Cerebellar cortex (tissue), 1 donor: ENCODE measurements at regions not wholly inside any gene's neighbourhood (a gene's known extent, or its start where the extent isn't known, plus 50 kb on each side); places are given as distances from the start of the nearest gene placed in this dataset.
A peak's percentile ranks its signal among the peaks of the same experiment; 100 is the strongest.

Experiments used
- DNase-seq: peaks from one replicate; pipeline ENCODE4 v3.0.0-alpha.2; 2015; ENCODE audit warnings: low spot score

DNA sequence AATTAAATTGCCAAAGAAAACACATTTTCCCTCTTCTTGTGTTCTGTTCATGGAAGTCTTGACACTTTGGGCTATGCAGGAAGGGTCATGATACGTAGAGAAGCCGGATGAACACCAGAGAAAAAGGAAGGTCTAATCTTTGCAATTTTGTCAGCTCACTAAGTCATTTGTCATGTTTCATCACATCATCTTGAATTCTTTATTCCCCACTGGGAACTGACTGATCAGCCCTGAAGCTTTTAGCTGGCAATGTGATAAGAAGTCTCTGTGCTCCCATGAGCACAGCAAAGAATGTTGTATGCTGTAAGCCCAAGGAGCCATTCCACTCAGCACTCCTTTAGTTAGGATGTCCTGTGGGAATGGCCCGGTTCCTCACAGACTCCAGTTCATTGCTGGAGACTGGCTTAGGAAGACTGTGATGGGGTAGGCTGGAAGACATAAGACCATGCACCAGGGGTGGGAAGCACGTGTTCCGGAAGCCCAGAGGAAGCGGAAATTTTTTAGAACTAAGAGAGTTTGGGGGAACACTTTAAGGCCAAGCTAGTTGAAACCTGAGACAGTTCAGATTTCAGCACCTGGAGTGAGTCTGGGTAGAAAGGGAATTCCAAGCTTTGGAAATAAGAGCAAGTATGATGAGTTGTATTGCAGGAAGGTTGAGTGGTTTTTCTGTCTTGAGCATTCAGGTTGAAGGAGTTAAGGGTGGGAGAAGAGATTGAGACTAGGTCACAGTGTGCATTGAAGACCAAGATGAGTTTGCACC is 306.7 kb upstream of the MTNR1B start:
- no peak for DNase-seq

DNA sequence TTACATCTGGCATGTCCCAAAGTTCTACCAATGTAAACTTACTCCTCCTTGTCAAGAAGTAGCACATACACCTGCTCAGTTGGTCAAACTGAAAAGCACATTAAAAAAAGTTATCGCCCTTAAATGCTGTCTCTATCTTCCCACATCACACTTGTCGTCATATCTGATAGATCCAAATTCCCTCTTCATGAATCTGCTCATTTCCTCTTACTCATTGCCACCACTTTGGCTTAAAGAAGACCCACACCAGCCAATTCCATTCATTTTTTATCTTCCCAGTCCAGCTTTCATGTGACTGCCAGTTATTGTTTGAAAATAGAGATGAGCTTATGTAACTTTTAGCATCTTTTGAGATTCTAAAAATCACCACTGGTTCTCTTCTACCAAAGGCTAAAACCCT is 305.9 kb upstream of the MTNR1B start:
- DNase-seq, result no peak

DNA sequence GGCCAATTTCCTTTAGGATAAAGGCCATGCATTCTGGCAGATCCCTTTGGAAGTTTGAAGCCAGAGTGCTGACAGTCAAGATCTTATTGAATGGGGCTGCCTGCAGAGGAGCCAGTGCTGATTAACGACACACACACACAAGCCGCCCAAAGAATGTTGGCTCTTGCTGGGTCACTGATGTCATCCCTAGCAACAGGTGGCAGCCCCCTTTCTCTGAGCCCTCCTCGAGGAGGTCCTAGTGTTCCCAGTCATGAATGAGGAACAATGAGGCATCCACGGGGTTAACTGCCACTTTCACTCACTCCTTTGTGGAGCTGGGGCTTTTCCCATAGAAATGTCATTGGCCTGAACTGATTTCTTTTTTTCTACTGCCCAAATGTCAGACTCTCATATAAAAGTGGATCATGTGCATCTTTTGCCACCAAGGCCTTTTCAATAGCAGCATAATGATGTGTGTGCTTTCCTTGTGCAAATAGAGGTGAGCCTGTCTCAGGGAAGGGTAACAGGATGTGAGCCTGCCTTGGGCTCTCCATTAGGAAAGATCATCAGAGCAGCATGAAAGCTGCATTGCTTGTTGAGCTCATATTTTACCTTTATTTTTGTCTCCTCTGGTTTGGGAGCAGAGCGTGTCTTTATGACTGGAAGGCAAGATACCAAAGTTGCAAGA is 301.8 kb upstream of the MTNR1B start:
- peak; percentile 0 for DNase-seq

DNA sequence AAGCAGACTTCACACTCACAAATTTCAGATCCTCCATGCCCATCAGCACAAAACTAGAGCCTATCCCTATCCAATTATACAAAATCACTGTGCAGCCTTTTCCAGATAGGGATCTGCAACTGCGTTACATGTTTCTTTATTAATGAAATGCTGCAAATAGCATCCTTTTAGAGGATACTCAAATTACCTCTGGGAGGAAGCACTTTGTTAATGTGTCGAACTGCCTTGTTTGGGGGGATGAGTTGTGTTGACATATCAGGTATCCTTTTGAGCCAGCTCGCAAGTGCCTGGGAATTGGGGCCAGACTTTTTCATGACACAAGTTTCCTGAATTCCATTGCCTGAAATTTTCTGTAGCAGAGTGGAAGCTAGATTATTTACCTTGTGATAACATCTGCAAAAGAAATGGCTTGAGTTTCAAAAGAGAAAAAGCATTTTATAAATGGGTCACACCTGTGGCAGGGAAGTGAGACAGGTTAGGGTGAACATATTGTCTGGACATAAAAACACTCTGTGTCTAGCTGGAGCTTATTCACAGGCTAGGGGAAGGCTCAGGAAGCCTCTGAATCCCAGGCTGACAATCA is 299.1 kb upstream of the MTNR1B start:
- no peak for DNase-seq

DNA sequence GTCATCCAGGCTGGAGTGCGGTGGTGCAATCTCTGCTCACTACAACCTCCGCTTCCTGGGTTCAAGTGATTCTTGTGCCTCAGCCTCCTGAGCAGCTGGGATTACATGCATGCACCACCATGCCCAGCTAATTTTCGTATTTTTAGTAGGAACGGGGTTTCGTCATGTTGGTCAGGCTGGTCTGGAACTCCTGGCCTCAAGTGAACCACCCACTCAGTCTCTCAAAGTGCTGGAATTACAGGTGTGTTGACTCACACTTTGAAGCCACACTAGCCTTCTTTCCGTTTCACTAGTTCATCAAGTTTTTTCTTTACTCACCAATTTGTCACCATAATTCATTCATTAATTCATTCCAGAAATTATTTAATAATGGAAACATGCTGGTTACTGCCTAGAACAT is 298.4 kb upstream of the MTNR1B start:
- DNase-seq, result no peak

DNA sequence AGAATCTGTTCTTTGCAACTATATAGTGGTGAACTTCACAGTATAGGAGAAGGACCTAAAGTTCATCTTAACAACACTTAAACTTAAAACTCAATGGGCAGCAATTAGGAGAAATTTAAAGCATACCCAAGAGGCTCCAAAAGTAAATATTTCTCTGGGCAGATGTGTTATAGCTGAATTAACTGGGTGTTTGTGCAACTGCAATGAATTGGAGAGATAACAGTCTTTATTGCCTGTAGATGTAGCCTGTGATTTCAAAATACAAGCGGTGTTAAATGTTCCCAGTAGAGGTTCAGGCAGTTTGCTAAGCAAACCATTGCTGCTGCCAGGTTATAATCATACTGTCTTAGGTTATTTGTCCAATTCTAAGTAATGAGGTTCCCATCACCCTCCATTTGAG is 294.1 kb upstream of the MTNR1B start:
- DNase-seq, result no peak

DNA sequence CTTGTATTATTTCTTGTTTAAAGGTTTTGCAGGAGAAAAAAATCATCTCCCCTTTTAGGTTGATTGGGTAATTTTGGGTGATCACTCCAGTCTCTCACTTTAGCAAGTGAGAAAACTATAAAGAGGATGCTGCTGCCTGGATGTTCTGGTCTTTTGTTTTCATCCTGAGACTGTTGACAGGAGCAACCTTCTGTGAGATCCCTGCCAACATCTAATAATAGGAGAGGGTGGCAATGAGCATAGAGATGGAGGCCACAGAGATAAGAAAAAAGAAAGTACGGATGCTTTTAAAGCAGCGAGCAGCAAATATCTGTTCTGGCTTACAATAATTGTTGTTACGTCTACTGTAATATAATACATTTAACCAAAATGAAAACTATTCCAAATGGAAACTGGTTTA is 293.6 kb upstream of the MTNR1B start:
- DNase-seq, result no peak

DNA sequence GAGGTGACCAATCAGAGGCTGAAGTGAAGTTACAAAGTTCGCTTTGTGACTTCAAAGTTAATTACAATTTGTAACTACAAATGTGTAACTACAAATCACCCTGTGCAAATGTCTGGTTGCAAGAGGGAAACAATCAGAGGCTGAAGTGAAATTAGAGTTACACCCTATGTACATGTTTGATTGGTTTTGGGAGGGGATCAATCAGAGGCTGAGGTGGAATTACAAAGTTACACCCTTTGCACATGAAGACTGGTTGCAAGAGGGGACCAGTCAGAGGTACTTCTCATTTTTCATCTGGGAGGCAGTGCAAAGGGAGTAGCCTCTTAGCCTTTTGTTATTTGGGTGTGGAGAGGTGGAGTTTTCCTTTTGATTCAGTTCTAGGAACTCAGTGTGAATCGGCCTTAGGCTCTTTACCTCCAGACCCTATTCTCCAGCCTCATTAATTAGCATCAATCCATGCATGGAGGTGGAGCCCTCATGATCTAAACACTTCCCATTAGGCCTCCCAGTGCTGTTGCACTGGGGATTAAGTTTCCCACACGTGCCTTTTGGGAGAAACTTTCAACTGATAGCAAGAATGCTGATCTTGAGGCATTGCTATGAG is 291.3 kb upstream of the MTNR1B start:
- DNase-seq, result no peak

DNA sequence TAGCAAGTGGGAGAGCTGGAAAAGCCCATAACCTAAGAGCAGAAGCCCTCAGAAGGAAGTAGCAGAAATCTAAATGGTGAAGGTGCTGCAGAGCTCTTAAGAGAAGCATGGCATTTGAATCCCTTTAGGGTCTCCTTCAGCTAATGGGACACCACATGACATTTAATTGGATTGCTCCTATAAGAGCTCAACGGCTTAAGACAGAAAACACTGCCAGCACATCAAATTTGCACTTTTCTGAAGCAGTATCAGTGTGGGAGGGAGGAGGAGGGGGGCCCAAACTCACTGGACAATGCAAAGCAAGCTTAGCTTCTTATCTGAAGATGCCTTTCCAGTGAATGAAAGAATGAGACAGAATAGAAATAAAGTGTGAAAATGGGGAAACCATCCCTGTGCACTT is 287.9 kb upstream of the MTNR1B start:
- no peak for DNase-seq

DNA sequence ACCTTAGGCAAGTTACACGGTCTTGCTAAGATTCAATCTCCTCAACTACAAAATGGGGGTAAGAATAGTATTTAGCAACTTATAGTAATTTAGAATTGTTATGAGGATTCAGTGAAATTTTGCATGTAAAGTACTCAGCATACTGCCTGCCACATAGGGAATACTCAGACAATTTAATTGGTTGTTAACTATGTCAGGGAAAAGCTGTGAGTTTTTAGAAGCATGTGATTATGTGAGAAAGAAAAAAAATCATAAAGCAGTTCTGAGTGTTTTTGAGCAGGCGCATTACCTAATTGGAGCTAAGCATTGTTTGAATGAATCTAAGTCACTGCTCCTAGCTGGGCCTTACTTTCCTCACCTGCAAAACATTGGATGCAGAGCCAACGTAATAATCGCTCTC is 287.3 kb upstream of the MTNR1B start:
- no peak for DNase-seq

DNA sequence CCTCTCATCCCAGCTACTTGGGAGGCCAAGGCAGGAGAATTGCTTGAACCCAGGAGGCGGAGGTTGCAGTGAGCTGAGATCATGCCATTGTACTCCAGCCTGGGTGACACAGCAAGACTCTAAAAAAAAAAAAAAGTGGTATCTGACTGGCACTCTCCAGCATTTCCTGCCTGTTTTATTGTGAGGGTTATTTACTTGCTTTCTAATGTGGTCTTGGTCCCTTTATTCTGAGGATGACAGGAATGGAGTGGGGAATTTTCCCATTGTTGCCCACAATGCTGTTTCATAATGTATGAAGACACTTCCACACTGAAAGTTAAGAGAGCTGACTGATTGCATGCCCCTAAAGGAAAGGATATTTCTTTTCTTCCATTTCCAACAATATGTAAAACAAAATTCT is 286.5 kb upstream of the MTNR1B start:
- DNase-seq, result no peak

DNA sequence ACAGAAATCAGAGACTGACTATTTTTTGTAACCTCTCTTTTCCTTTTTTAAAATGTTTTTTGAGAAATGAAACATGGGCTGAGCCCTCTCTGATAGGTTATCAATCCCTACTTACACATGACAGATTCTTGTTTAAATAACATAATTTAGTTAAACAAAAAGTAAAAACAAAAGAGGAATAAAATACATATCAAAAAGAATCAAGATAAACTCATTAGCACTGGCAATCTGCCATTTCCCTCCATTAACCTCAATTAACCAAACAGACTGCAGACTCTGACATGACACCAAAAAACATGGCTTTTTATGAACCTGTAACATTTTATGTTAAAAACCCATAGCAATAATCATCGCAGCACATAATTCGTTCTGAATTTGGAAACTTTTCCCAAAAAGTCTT is 284.4 kb upstream of the MTNR1B start:
- no peak for DNase-seq

DNA sequence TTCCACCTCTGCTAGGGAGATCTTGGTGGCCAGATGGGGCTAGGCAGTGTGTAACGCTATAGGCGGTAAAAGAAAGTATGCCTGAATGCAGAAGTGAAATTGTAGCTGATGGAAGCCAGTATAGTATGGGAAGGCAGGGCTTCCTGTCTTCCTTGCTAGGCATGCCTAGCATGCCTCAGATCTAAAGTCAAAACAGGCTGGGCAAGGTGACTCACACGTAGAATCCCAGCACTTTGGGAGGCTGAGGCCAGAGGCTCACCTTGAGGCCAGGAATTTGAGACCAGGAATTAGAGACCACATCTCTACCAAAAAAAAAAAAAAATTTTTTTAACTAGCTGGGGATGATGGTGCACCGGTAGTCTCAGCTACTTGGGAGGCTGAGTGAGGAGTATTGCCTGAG is 281.7 kb upstream of the MTNR1B start:
- no peak for DNase-seq

DNA sequence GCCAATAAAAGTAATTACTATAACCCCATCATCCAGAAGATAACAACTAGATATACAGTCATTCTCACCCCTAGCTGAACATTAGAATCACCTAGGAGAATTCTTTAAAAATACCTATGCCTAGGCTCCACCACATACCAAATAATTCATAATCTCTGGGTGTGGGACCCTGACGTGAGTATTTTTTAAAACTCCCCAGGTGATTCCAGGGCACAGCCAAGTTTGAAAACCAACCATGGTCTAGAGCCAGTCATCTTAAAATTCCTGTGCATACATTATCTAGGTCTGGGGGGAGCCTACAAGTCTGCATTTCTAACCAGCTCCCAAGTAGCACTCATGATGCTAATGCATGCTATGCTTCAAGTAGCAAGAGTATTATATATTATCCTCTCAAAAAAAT is 281.0 kb upstream of the MTNR1B start:
- no peak for DNase-seq

DNA sequence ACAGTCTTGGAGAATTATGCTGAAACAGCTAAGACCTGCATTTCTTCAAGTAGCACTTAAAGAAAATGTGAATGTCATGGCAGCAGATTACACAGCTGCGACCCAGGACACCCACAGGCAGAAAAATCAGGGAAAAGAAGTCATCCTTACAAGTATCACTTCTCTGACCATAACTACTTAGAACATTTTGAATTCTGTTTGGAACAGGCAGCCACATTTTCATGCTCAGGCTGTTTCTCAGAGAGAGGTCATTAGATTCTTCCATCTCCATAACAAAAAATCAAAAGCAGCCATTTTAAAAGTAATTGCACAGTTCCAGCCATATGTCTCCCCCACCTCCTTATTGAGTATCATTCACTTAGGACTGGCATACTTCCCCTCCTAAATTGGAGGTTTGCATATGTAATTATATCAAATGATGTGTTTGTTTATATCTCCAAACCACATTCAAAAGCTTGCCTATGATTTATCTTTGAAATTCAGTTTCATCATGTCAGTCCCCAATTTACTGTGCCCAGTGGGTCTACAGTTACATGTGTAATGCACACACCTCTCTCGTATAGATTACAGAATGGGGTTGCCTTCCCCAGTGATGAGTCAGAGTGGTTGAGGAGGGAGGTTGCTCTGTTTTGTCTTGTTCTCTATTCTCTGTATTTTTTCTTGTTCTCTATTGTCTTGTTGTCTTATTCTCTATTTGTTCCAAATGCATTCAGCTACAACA is 276.5 kb upstream of the MTNR1B start:
- no peak for DNase-seq

DNA sequence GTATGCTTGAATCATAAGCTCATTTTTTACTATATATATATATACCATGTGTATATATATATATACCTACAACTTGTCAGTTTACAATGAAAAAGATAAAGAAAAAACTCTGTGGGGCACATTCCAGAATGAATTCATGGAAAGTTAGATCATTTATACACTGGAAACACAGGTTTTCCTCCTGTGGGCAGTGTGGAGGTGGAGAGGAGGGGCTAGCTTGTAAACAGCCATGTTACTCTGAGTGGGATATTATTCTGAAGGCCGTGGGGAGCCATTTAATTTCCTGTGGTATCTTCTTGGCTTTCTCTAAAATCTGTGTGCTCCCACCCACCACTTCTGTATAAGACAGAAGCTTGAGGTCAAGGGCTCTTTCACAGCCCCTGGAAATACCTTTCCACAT is 273.4 kb upstream of the MTNR1B start:
- DNase-seq, result no peak

DNA sequence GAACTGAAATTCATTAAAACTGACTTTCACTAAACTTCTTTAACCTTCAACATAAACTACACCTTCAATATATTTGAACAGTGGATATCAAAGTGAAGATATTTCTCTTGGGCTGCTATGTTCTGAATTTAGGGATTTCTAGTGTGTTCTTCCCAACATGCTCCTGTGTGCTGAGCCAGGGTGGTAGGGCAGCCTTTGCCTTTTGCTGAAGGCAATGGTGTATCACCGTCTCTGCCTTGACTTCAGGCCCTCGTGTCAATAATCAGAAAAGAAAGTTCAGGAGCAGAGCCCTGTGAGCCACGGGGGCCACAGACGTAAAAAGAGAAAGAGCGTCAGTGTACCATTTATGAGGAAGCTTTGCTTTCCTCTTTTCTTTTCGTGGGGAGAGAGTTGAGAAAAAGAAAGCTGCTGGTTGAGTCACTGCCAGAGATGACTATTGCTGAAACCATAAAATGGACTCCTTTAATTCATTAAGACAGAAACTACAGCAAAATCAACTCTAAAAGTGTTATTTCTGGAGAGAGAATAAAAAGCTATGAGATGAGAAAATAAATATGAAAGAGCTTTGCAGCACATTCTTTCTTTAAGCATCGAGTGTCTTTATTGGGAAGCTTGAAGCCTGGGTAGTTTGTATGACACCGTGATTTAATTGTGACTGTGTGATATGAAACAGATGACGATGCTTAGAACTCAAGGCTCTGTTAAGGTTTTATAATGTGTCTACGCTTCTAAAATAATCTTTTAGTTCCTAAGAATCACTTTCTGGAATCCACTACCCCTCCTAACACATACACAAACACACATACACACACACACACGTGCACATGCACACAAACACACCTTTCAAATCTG is 271.8 kb upstream of the MTNR1B start:
- DNase-seq, result no peak

DNA sequence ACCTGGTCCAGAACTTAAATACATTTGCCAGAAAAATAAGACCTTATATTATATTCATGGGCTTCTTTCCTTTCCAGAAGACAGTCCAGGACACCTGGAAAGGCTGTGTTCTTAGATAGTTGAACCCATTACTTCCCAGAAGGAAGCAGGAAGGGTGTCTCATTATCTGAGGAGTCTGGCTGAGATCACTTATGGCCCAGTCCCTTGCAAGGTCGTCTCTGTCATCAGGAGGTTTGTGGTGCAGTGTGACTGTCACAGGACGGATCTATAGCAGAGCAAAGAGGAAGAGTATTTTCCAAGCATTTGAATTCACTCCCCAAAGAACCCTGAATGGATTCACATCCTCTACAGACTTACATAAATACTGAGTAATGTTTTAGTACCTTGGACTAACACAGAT is 270.7 kb upstream of the MTNR1B start:
- no peak for DNase-seq

DNA sequence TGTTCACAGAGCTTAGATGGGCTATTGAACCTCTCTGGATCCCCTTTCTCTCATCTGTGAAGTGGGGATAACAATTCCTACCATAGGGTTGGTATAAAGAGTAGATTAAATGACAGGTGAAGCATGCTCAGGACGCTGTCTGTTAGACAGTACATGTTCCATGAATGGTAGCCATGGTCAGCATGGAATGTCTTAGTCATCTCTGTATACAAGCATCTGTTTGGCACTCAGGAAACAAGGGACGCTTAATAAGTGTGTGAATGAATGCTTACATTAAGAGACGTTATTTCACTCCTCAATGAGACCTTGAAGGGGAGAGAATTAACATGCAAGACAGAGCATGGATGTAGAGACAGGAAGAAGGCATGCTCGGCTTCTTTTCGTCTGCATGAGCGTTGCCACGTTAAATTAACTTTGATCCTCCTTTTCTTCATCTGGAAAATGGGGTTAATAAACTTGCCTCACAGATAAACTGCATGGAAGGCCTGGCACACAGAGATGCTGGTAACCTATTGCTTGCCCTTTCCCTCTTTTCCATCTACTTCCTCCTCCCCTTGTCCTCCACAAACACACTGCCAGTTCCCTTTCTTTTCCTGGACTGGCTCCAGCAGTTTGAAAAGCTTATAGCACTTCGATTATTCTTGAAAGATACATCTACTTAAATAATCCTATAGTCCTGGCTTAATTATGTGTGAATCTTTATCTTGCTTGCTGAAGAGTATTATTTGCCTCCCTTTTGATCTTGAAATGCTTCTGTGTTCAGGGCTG is 267.2 kb upstream of the MTNR1B start:
- DNase-seq, result no peak

DNA sequence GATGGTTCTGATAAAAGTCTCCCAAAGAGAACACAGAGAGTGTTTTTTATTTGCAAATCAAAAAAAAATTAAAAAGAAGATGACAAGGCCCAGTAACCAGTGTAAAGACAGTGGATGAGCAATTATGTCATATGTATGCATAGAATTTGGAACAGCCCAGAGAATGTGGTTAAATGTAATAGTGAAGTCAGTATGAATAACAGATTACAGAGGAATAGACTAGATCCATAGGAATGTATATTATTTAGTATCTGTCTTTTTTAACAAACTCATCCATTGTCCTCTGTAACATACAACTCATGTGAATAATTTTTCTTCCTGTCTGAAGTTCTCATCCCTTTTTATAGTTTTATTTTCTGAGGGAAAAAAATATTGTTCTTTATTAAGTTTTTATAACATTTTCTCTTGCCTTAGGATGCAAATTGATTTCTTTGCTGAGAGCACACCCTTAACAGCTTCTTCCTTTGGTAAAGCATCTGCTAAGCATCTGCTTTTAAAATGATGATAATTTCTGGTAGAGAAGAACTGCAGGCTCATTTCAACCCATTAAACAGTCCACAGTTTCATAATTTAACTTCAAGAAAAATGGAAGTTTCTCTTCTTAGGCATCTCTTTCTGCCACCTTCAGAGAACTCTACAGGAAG is 266.5 kb upstream of the MTNR1B start:
- no peak for DNase-seq
